Trophoblast cell (in vitro differentiated cells and primary cell): ENCODE measurements at regions not wholly inside any gene's neighbourhood (a gene's known extent, or its start where the extent isn't known, plus 50 kb on each side); places are given as distances from the start of the nearest gene placed in this dataset.

ENCODE experiments used
- DNase-seq, 2 donors: peaks; one replicate each; pipeline ENCODE4 v3.0.0-alpha.2; 2016
- H2AFZ ChIP-seq: 2 replicates; pipeline ENCODE4 v1.6.1; 2013; ENCODE audit warnings: low read length, moderate library complexity, mild to moderate bottlenecking; ENCODE audit not compliant: insufficient read depth, poor library complexity
- H2AK5ac ChIP-seq: 2 replicates; pipeline ENCODE4 v1.6.1; 2013; ENCODE audit warnings: mild to moderate bottlenecking, low read length
- H2BK120ac ChIP-seq: 2 replicates; pipeline ENCODE4 v1.6.1; 2013; ENCODE audit warnings: low read length, mild to moderate bottlenecking, moderate library complexity; ENCODE audit not compliant: insufficient read depth, poor library complexity
- H2BK12ac ChIP-seq: 2 replicates; pipeline ENCODE4 v1.6.1; 2013; ENCODE audit warnings: mild to moderate bottlenecking, low read length, moderate library complexity
- H2BK5ac ChIP-seq: 2 replicates; pipeline ENCODE4 v1.6.1; 2013; ENCODE audit warnings: low read length, low read depth, moderate library complexity, mild to moderate bottlenecking; ENCODE audit not compliant: poor library complexity
- H3K14ac ChIP-seq: 2 replicates; pipeline ENCODE4 v1.6.1; 2013; ENCODE audit warnings: mild to moderate bottlenecking, low read length
- H3K18ac ChIP-seq: 2 replicates; pipeline ENCODE4 v1.6.1; 2013; ENCODE audit warnings: mild to moderate bottlenecking, low read length
- H3K23ac ChIP-seq: 2 replicates; pipeline ENCODE4 v1.6.1; 2013; ENCODE audit warnings: low read length
- H3K27ac ChIP-seq: 2 replicates; pipeline ENCODE4 v1.5.1; 2013; ENCODE audit warnings: low read depth, mild to moderate bottlenecking, inconsistent platforms, low read length, moderate library complexity
- H3K27me3 ChIP-seq: 2 replicates; pipeline ENCODE4 v1.6.1; 2013; ENCODE audit warnings: inconsistent platforms, mild to moderate bottlenecking, low read length, moderate library complexity; ENCODE audit not compliant: insufficient read depth
- H3K36me3 ChIP-seq, 2 experiments: 1 replicate in 1 of 2; 2 replicates in 1 of 2; pipeline ENCODE4 v1.6.1; 2013; ENCODE audit warnings: low read length in 2 of 2, mild to moderate bottlenecking in 2 of 2, moderate library complexity in 1 of 2; ENCODE audit not compliant: insufficient read depth in 2 of 2, control insufficient read depth in 1 of 2
- H3K4ac ChIP-seq: 2 replicates; pipeline ENCODE4 v1.6.1; 2013; ENCODE audit warnings: low read depth, mild to moderate bottlenecking, low read length, moderate library complexity
- H3K4me1 ChIP-seq, 2 experiments: 1 replicate in 1 of 2; 2 replicates in 1 of 2; pipeline ENCODE4 v1.6.1; 2013; ENCODE audit warnings: low read length in 2 of 2, mild to moderate bottlenecking in 2 of 2, moderate library complexity in 1 of 2; ENCODE audit not compliant: insufficient read depth in 2 of 2, control insufficient read depth in 1 of 2
- H3K4me2 ChIP-seq: 2 replicates; pipeline ENCODE4 v1.6.1; 2013; ENCODE audit warnings: inconsistent platforms, mild to moderate bottlenecking, low read length, moderate library complexity
- H3K4me3 ChIP-seq: 2 replicates; pipeline ENCODE4 v1.5.1; 2013; ENCODE audit warnings: mild to moderate bottlenecking, low read depth, low read length, inconsistent platforms
- H3K79me1 ChIP-seq: one replicate; pipeline ENCODE4 v1.6.1; 2013; ENCODE audit warnings: low read length
- H3K79me2 ChIP-seq: 2 replicates; pipeline ENCODE4 v1.6.1; 2013; ENCODE audit warnings: low read length, mild to moderate bottlenecking; ENCODE audit not compliant: control insufficient read depth, insufficient read depth, poor library complexity
- H3K9ac ChIP-seq: 2 replicates; pipeline ENCODE4 v1.6.1; 2013; ENCODE audit warnings: mild to moderate bottlenecking, low read length
- H3K9me3 ChIP-seq: 2 replicates; pipeline ENCODE4 v1.6.1; 2013; ENCODE audit warnings: low read depth, mild to moderate bottlenecking, control low read depth, inconsistent platforms, low read length; ENCODE audit not compliant: insufficient read depth
- H4K12ac ChIP-seq: 2 replicates; pipeline ENCODE4 v1.6.1; 2013; ENCODE audit warnings: low read depth, mild to moderate bottlenecking, low read length, moderate library complexity
- H4K8ac ChIP-seq: 2 replicates; pipeline ENCODE4 v1.6.1; 2013; ENCODE audit warnings: low read depth, mild to moderate bottlenecking, low read length, moderate library complexity
- H4K91ac ChIP-seq: one replicate; pipeline ENCODE4 v1.6.1; 2013; ENCODE audit warnings: low read depth, mild to moderate bottlenecking, low read length, moderate library complexity
- WGBS: extraction: QIAGEN DNeasy Blood & Tissue Kit; methylation state at CpG from one replicate; pipeline ENCODE4 v1.1.7; 2013; ENCODE audit warnings: missing lambda C conversion rate; ENCODE audit not compliant: insufficient read length, insufficient coverage; ENCODE audit errors: extremely low coverage; 5-methylcytosine and 5-hydroxymethylcytosine counted together

- no peaks in the 10 kb centered on the region for H3K79me1 ChIP-seq
- H3K9me3 ChIP-seq = no peaks in the 10 kb centered on the region
- no peak overlapping the region for H2AFZ ChIP-seq
- no peaks in the 10 kb centered on the region for H3K4me1 ChIP-seq
- H3K27ac ChIP-seq = no peak overlapping the region
- no peaks in the 10 kb centered on the region for H3K36me3 ChIP-seq
- H2BK5ac ChIP-seq = no peak overlapping the region
- no peak overlapping the region for H3K14ac ChIP-seq
- no peak overlapping the region for H3K4me2 ChIP-seq
- H3K23ac ChIP-seq = no peak overlapping the region
- H2BK12ac ChIP-seq = no peak overlapping the region
- no CpG with 5 or more reads among the region's 4 CpGs for WGBS
- H4K91ac ChIP-seq = no peak overlapping the region
- no peak overlapping the region for H4K8ac ChIP-seq
- H3K18ac ChIP-seq = no peak overlapping the region
- H3K9ac ChIP-seq = no peak overlapping the region
- H3K79me2 ChIP-seq = no peaks in the 10 kb centered on the region
- H4K12ac ChIP-seq = no peak overlapping the region
- no peak overlapping the region for H2BK120ac ChIP-seq
- no peak overlapping the region for H2AK5ac ChIP-seq
- no peak for DNase-seq
- H3K4ac ChIP-seq = no peak overlapping the region
- H3K4me3 ChIP-seq = no peak overlapping the region
- H3K27me3 ChIP-seq = no peaks in the 10 kb centered on the region
Observed at GRCh38 chr20:40512994-40513393, 176.0 kb downstream of the MAFB start.

- H2BK12ac ChIP-seq = no peak overlapping the region
- H2AFZ ChIP-seq = no peak overlapping the region
- no peaks in the 10 kb centered on the region for H3K36me3 ChIP-seq
- no peak overlapping the region for H3K27ac ChIP-seq
- no peak overlapping the region for H2BK120ac ChIP-seq
- no peaks in the 10 kb centered on the region for H3K4me1 ChIP-seq
- no peaks in the 10 kb centered on the region for H3K79me2 ChIP-seq
- no peak overlapping the region for H3K4me3 ChIP-seq
- no peak overlapping the region for H3K18ac ChIP-seq
- no peaks in the 10 kb centered on the region for H3K79me1 ChIP-seq
- H3K9me3 ChIP-seq = no peaks in the 10 kb centered on the region
- H3K27me3 ChIP-seq = no peaks in the 10 kb centered on the region
- H3K4me2 ChIP-seq = no peak overlapping the region
- no peak overlapping the region for H4K91ac ChIP-seq
- H4K12ac ChIP-seq = no peak overlapping the region
- no peak overlapping the region for H4K8ac ChIP-seq
- WGBS = no CpG with 5 or more reads among the region's 4 CpGs
- H3K4ac ChIP-seq = no peak overlapping the region
- no peak for DNase-seq
- H3K14ac ChIP-seq = no peak overlapping the region
- H3K9ac ChIP-seq = no peak overlapping the region
- no peak overlapping the region for H2AK5ac ChIP-seq
- H2BK5ac ChIP-seq = no peak overlapping the region
- no peak overlapping the region for H3K23ac ChIP-seq
Observed at GRCh38 chr20:40512591-40512990, 176.4 kb downstream of the MAFB start.

GRCh38 chr20:40511478-40511877 lies 177.6 kb downstream of the MAFB start:
- no peak overlapping the region for H3K4ac ChIP-seq
- no peak overlapping the region for H2AFZ ChIP-seq
- no peak overlapping the region for H2BK120ac ChIP-seq
- no peaks in the 10 kb centered on the region for H3K36me3 ChIP-seq
- peaks cover 0 to 3% of the 10 kb centered on the region in 2 experiments for H3K4me1 ChIP-seq
- H2BK12ac ChIP-seq = no peak overlapping the region
- H3K27me3 ChIP-seq = no peaks in the 10 kb centered on the region
- H4K8ac ChIP-seq = no peak overlapping the region
- no peak overlapping the region for H3K23ac ChIP-seq
- no peak overlapping the region for H3K4me2 ChIP-seq
- no peak overlapping the region for H4K91ac ChIP-seq
- no peaks in the 10 kb centered on the region for H3K79me2 ChIP-seq
- H2BK5ac ChIP-seq = no peak overlapping the region
- DNase-seq = no peak
- no peak overlapping the region for H3K9ac ChIP-seq
- no peak overlapping the region for H4K12ac ChIP-seq
- no peaks in the 10 kb centered on the region for H3K9me3 ChIP-seq
- H3K27ac ChIP-seq = no peak overlapping the region
- no peak overlapping the region for H3K4me3 ChIP-seq
- H3K79me1 ChIP-seq = no peaks in the 10 kb centered on the region
- no peak overlapping the region for H2AK5ac ChIP-seq
- H3K14ac ChIP-seq = no peak overlapping the region
- WGBS = no CpG with 5 or more reads among the region's 3 CpGs
- no peak overlapping the region for H3K18ac ChIP-seq

GRCh38 chr20:40510622-40511021 lies 178.4 kb downstream of the MAFB start:
- Histone ChIP-seq H4K8ac (no peak overlapping the region), H3K27me3 (no peaks in the 10 kb centered on the region), H3K4me3 (no peak overlapping the region), H2AFZ (no peak overlapping the region), H3K14ac (no peak overlapping the region), H2BK120ac (no peak overlapping the region), H3K18ac (no peak overlapping the region), H2AK5ac (no peak overlapping the region), H3K23ac (no peak overlapping the region), H3K4me2 (no peak overlapping the region), H2BK12ac (no peak overlapping the region), H3K27ac (no peak overlapping the region), H3K9me3 (peaks cover 2% of the 10 kb centered on the region), H3K79me2 (no peaks in the 10 kb centered on the region), H3K36me3 (no peaks in the 10 kb centered on the region), H2BK5ac (no peak overlapping the region), H4K91ac (no peak overlapping the region), H4K12ac (no peak overlapping the region), H3K4ac (no peak overlapping the region), H3K79me1 (no peaks in the 10 kb centered on the region), H3K4me1 (peaks cover 0 to 6% of the 10 kb centered on the region in 2 experiments), H3K9ac (no peak overlapping the region)
- no peak for DNase-seq
- no CpG with 5 or more reads among the region's 3 CpGs for WGBS
